ENCODE measurements at regions not wholly inside any gene's neighbourhood (a gene's known extent, or its start where the extent isn't known, plus 50 kb on each side); places are given as distances from the start of the nearest gene placed in this dataset.

GRCh38 chr10:43978936-43979335 is 330.3 kb upstream of the ZNF32 start:
- no peak for DNase-seq
- Histone ChIP-seq H3K4me3 (ENCODE audit: low read depth, low read length) (no peak overlapping the region), H3K27ac (no peak overlapping the region), H3K36me3 (no peaks in the 10 kb centered on the region), H3K9me3 (ENCODE audit: severe bottlenecking) (no peaks in the 10 kb centered on the region), H3K27me3 (ENCODE audit: insufficient read depth, low read depth, severe bottlenecking) (peaks cover 47% of the 10 kb centered on the region)
- no peak for TF ChIP-seq CTCF (IDR thresholded peaks at IDR 0.05; ENCODE audit: low read depth, low read length)

- Histone ChIP-seq H3K9me3 (ENCODE audit: severe bottlenecking) (no peaks in the 10 kb centered on the region), H3K27me3 (ENCODE audit: insufficient read depth, low read depth, severe bottlenecking) (peaks cover 52% of the 10 kb centered on the region), H3K4me3 (ENCODE audit: low read depth, low read length) (no peak overlapping the region), H3K36me3 (no peaks in the 10 kb centered on the region), H3K27ac (no peak overlapping the region)
- TF ChIP-seq CTCF (IDR thresholded peaks at IDR 0.05; ENCODE audit: low read depth, low read length) = no peak
- no peak for DNase-seq
Measured at GRCh38 chr10:43978091-43978490, 329.4 kb upstream of the ZNF32 start.

GRCh38 chr10:43976292-43976691 is 327.6 kb upstream of the ZNF32 start:
- no peak for TF ChIP-seq CTCF (IDR thresholded peaks at IDR 0.05; ENCODE audit: low read depth, low read length)
- Histone ChIP-seq H3K4me3 (ENCODE audit: low read depth, low read length) (no peak overlapping the region), H3K36me3 (no peaks in the 10 kb centered on the region), H3K27me3 (ENCODE audit: insufficient read depth, low read depth, severe bottlenecking) (peaks cover 53% of the 10 kb centered on the region), H3K9me3 (ENCODE audit: severe bottlenecking) (no peaks in the 10 kb centered on the region), H3K27ac (no peak overlapping the region)
- DNase-seq = no peak

GRCh38 chr10:43973801-43974200 is 325.1 kb upstream of the ZNF32 start:
- Histone ChIP-seq H3K27ac (no peak overlapping the region), H3K4me3 (ENCODE audit: low read depth, low read length) (no peak overlapping the region), H3K9me3 (ENCODE audit: severe bottlenecking) (no peaks in the 10 kb centered on the region), H3K27me3 (ENCODE audit: insufficient read depth, low read depth, severe bottlenecking) (peaks cover 41% of the 10 kb centered on the region), H3K36me3 (no peaks in the 10 kb centered on the region)
- no peak for DNase-seq
- TF ChIP-seq CTCF (IDR thresholded peaks at IDR 0.05; ENCODE audit: low read depth, low read length) = no peak

- no peak for DNase-seq
- Histone ChIP-seq H3K27me3 (ENCODE audit: insufficient read depth, low read depth, severe bottlenecking) (peaks cover 38% of the 10 kb centered on the region), H3K4me3 (ENCODE audit: low read depth, low read length) (no peak overlapping the region), H3K9me3 (ENCODE audit: severe bottlenecking) (no peaks in the 10 kb centered on the region), H3K27ac (no peak overlapping the region), H3K36me3 (no peaks in the 10 kb centered on the region)
- no peak for TF ChIP-seq CTCF (IDR thresholded peaks at IDR 0.05; ENCODE audit: low read depth, low read length)
Measured at GRCh38 chr10:43972976-43973647, 324.4 kb upstream of the ZNF32 start.

GRCh38 chr10:43971981-43972380 is 323.3 kb upstream of the ZNF32 start:
- H3K27ac ChIP-seq = no peak overlapping the region
- H3K4me3 ChIP-seq (ENCODE audit: low read depth, low read length) = no peak overlapping the region
- peaks cover 36% of the 10 kb centered on the region for H3K27me3 ChIP-seq (ENCODE audit: insufficient read depth, low read depth, severe bottlenecking)
- H3K36me3 ChIP-seq = no peaks in the 10 kb centered on the region
- no peak for DNase-seq
- no peaks in the 10 kb centered on the region for H3K9me3 ChIP-seq (ENCODE audit: severe bottlenecking)
- TF ChIP-seq CTCF (IDR thresholded peaks at IDR 0.05; ENCODE audit: low read depth, low read length) = no peak

Data from WERI-Rb-1 (cell line).